GM13976 (cell line): ENCODE measurements at regions not wholly inside any gene's neighbourhood (a gene's known extent, or its start where the extent isn't known, plus 50 kb on each side); places are given as distances from the start of the nearest gene placed in this dataset.
"Not testable (repeated sequence)": the region's sequence is repeated elsewhere in the genome, so short reads cannot be mapped to it uniquely, and the experiment has no call there.

ENCODE experiments used
- DNase-seq: peaks from one replicate; pipeline ENCODE4 v3.0.0; 2012; ENCODE audit warnings: low spot score
- CTCF ChIP-seq: IDR thresholded peaks from 2 replicates; pipeline ENCODE4 v1.5.1; 2012; ENCODE audit warnings: borderline replicate concordance, mild to moderate bottlenecking; ENCODE audit not compliant: insufficient read depth; ENCODE audit errors: extremely low read depth, missing control alignments, control extremely low read depth
- in situ Hi-C: fragments of 300-500 bp; cut with MboI; formaldehyde crosslinking; loops from one replicate; pipeline ENCODE4 v1.12.0; 2022; ENCODE audit warnings: low sequenced_read_pairs, mixed read lengths, inconsistent platforms; ENCODE audit not compliant: unreplicated experiment

- no peak for DNase-seq
- TF ChIP-seq CTCF, result no peak
- in situ Hi-C loops, result no loop called here
Measured at GRCh38 chr1:196027127-196027526, 581.1 kb downstream of the KCNT2 start.

- DNase-seq, in situ Hi-C loops: not testable (repeated sequence)
Measured at GRCh38 chr1:196021174-196021573, 587.1 kb downstream of the KCNT2 start.

- in situ Hi-C loops, result no loop called here
- no peak for DNase-seq
- no peak for TF ChIP-seq CTCF
Measured at GRCh38 chr1:196009362-196009761, 598.9 kb downstream of the KCNT2 start.

- TF ChIP-seq CTCF, result no peak
- in situ Hi-C loops, result no loop called here
- no peak for DNase-seq
Measured at GRCh38 chr1:196007763-196008162, 600.5 kb downstream of the KCNT2 start.

- no peak for DNase-seq
- in situ Hi-C loops, result no loop called here
- no peak for TF ChIP-seq CTCF
Measured at GRCh38 chr1:196005426-196005825, 602.8 kb downstream of the KCNT2 start.

- DNase-seq, in situ Hi-C loops: not testable (repeated sequence)
Measured at GRCh38 chr1:196004388-196004787, 603.9 kb downstream of the KCNT2 start.

- no peak for TF ChIP-seq CTCF
- no peak for DNase-seq
- in situ Hi-C loops, result no loop called here
Measured at GRCh38 chr1:196002906-196003305, 605.3 kb downstream of the KCNT2 start.

- DNase-seq, in situ Hi-C loops: not testable (repeated sequence)
Measured at GRCh38 chr1:196002296-196002695, 605.9 kb downstream of the KCNT2 start.
